Smooth muscle cell (in vitro differentiated cells): ENCODE measurements at regions not wholly inside any gene's neighbourhood (a gene's known extent, or its start where the extent isn't known, plus 50 kb on each side); places are given as distances from the start of the nearest gene placed in this dataset.

ENCODE experiments used
- DNase-seq: peaks from one replicate; lab custom pipeline; 2025; ENCODE audit not compliant: unreplicated experiment; lab: John Stamatoyannopoulos, UW
- H2AFZ ChIP-seq: fragments of 200-600 bp; sonication (generic); 2 replicates; pipeline ENCODE4 v1.6.0; 2016; ENCODE audit warnings: antibody characterized with exemption, low read depth, mild to moderate bottlenecking
- H3F3A ChIP-seq: fragments of 200-600 bp; sonication (generic); 2 replicates; pipeline ENCODE4 v1.6.0; 2017; ENCODE audit warnings: antibody characterized with exemption, low read depth
- H3K27ac ChIP-seq: fragments of 200-600 bp; sonication (generic); 2 replicates; pipeline ENCODE4 v1.5.1; 2016; ENCODE audit warnings: low read depth, mild to moderate bottlenecking
- H3K27me3 ChIP-seq: fragments of 200-600 bp; sonication (generic); 2 replicates; pipeline ENCODE4 v1.6.1; 2016; ENCODE audit warnings: low read depth, mild to moderate bottlenecking
- H3K36me3 ChIP-seq: fragments of 200-600 bp; sonication (generic); 2 replicates; pipeline ENCODE4 v1.5.1; 2016; ENCODE audit warnings: low read depth
- H3K4me1 ChIP-seq: fragments of 200-600 bp; sonication (generic); 2 replicates; pipeline ENCODE4 v1.5.1; 2016; ENCODE audit warnings: low read depth
- H3K4me2 ChIP-seq: fragments of 200-600 bp; sonication (generic); 2 replicates; pipeline ENCODE4 v1.6.0; 2016; ENCODE audit warnings: mild to moderate bottlenecking
- H3K4me3 ChIP-seq: fragments of 200-600 bp; sonication (generic); 2 replicates; pipeline ENCODE4 v1.5.1; 2016; ENCODE audit warnings: mild to moderate bottlenecking
- H3K79me2 ChIP-seq: fragments of 200-600 bp; sonication (generic); 2 replicates; pipeline ENCODE4 v1.6.0; 2016; ENCODE audit warnings: low read depth, mild to moderate bottlenecking
- H3K9ac ChIP-seq: fragments of 200-600 bp; sonication (generic); 2 replicates; pipeline ENCODE4 v1.6.0; 2016; ENCODE audit warnings: low read depth
- H3K9me3 ChIP-seq: fragments of 200-600 bp; sonication (generic); replicated peaks from 2 replicates; pipeline ENCODE4 v1.5.1; 2016; ENCODE audit warnings: low read depth
- H4K20me1 ChIP-seq: fragments of 200-600 bp; sonication (generic); 2 replicates; pipeline ENCODE4 v1.6.0; 2016; ENCODE audit warnings: low read depth
- CTCF ChIP-seq: fragments of 200-600 bp; sonication (generic); IDR thresholded peaks from 2 replicates; pipeline ENCODE4 v1.5.1; 2017; ENCODE audit warnings: borderline replicate concordance, mild to moderate bottlenecking, antibody characterized with exemption; ENCODE audit not compliant: insufficient read depth, poor library complexity, severe bottlenecking
- WGBS: methylation state at CpG from one replicate; pipeline ENCODE4 v1.1.7; 2016; ENCODE audit warnings: low lambda C conversion rate; 5-methylcytosine and 5-hydroxymethylcytosine counted together

GRCh38 chr5:174400461-174400860, 323.9 kb upstream of the MSX2 start:
- no peak for TF ChIP-seq CTCF
- 61% methylated on average over 3 of the region's 3 CpGs for WGBS
- H4K20me1 ChIP-seq, result no peaks in the 10 kb centered on the region
- no peak overlapping the region for H3K9ac ChIP-seq
- H2AFZ ChIP-seq, result no peak overlapping the region
- H3F3A ChIP-seq, result no peaks in the 10 kb centered on the region
- no peaks in the 10 kb centered on the region for H3K27me3 ChIP-seq
- H3K79me2 ChIP-seq, result no peaks in the 10 kb centered on the region
- no peak for DNase-seq
- H3K4me1 ChIP-seq, result no peaks in the 10 kb centered on the region
- H3K36me3 ChIP-seq, result no peaks in the 10 kb centered on the region
- no peak overlapping the region for H3K27ac ChIP-seq
- no peak overlapping the region for H3K4me3 ChIP-seq
- H3K4me2 ChIP-seq, result no peak overlapping the region
- H3K9me3 ChIP-seq, result no peaks in the 10 kb centered on the region

- Histone ChIP-seq H3K9ac (no peak overlapping the region), H3K27ac (no peak overlapping the region), H3F3A (no peaks in the 10 kb centered on the region), H4K20me1 (no peaks in the 10 kb centered on the region), H3K4me3 (no peak overlapping the region), H3K79me2 (no peaks in the 10 kb centered on the region), H2AFZ (no peak overlapping the region), H3K36me3 (no peaks in the 10 kb centered on the region), H3K9me3 (no peaks in the 10 kb centered on the region), H3K4me2 (no peak overlapping the region), H3K27me3 (no peaks in the 10 kb centered on the region), H3K4me1 (no peaks in the 10 kb centered on the region)
- no peak for DNase-seq
- WGBS, result 64% methylated on average over 5 of the region's 5 CpGs
- no peak for TF ChIP-seq CTCF
These were observed 322.6 kb upstream of the MSX2 start for GRCh38 chr5:174401793-174402192.

GRCh38 chr5:174402222-174402812, 322.1 kb upstream of the MSX2 start:
- no peak for DNase-seq
- Histone ChIP-seq H3K27ac (no peak overlapping the region), H3K4me1 (no peaks in the 10 kb centered on the region), H3K4me2 (no peak overlapping the region), H3K27me3 (no peaks in the 10 kb centered on the region), H2AFZ (no peak overlapping the region), H4K20me1 (no peaks in the 10 kb centered on the region), H3K9me3 (no peaks in the 10 kb centered on the region), H3F3A (no peaks in the 10 kb centered on the region), H3K36me3 (no peaks in the 10 kb centered on the region), H3K9ac (no peak overlapping the region), H3K4me3 (no peak overlapping the region), H3K79me2 (no peaks in the 10 kb centered on the region)
- WGBS, result 78% methylated on average over 4 of the region's 4 CpGs
- no peak for TF ChIP-seq CTCF

DNA sequence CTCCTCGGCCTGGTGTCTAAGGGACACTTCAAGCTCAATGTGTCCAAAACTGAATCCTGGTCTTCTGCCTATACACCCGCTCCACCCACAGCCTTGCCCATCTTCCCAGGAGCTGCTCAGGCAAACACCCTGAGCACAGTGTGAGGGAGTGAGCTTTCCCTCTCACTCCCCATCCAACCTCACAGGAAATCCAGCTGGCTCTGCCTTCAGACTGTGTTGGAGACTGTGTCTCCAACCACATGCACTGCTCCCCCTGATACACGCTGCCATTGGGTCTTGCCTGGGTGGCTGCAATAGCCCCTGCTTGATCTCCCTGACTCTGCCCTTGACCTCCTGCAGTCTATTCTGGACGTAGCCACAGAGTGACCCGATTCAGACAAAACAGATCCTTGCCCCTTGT, 319.5 kb upstream of the MSX2 start:
- no peak for DNase-seq
- WGBS, result 98% methylated on average over 5 of the region's 5 CpGs
- Histone ChIP-seq H3K9ac (no peak overlapping the region), H3K27me3 (no peaks in the 10 kb centered on the region), H3K79me2 (no peaks in the 10 kb centered on the region), H3K4me1 (no peaks in the 10 kb centered on the region), H3K27ac (no peak overlapping the region), H3K36me3 (no peaks in the 10 kb centered on the region), H4K20me1 (no peaks in the 10 kb centered on the region), H3K4me2 (no peak overlapping the region), H2AFZ (no peak overlapping the region), H3F3A (no peaks in the 10 kb centered on the region), H3K4me3 (no peak overlapping the region), H3K9me3 (no peaks in the 10 kb centered on the region)
- TF ChIP-seq CTCF, result no peak
